ENCODE measurements at regions not wholly inside any gene's neighbourhood (a gene's known extent, or its start where the extent isn't known, plus 50 kb on each side); places are given as distances from the start of the nearest gene placed in this dataset.

GRCh38 chrX:46294234-46294633 lies 251.0 kb downstream of the ZNF674 start:
- H3K4me1 ChIP-seq (replicated peaks in 1 of 2; ENCODE audit: control insufficient read depth in 2 of 2, insufficient read depth in 2 of 2, low read length in 2 of 2) = no peaks in the 10 kb centered on the region
- H3K27me3 ChIP-seq (ENCODE audit: control insufficient read depth in 2 of 2, insufficient read depth in 2 of 2, low read length in 2 of 2) = no peaks in the 10 kb centered on the region
- DNase-seq (ENCODE audit: extremely low read depth in 1 of 4, low spot score in 3 of 4) (no peak), ATAC-seq (no peak), FAIRE-seq (no peak)
- H3K4me2 ChIP-seq (ENCODE audit: insufficient read depth, low read length) = no peak overlapping the region
- no peaks in the 10 kb centered on the region for H3K79me2 ChIP-seq (ENCODE audit: control insufficient read depth, insufficient read depth, low read length)
- H3K9me1 ChIP-seq (ENCODE audit: control insufficient read depth, insufficient read depth, low read length) = no peaks in the 10 kb centered on the region
- no peak overlapping the region for H3K9ac ChIP-seq (ENCODE audit: insufficient read depth in 1 of 2, low read depth in 2 of 2, low read length in 2 of 2)
- no peaks in the 10 kb centered on the region for H3K36me3 ChIP-seq (ENCODE audit: control insufficient read depth, insufficient read depth, low read length)
- ChIA-PET POLR2A (no interaction called here), CTCF (ENCODE audit: low intra/inter-chr PET ratio) (no interaction called here)
- H3K9me3 ChIP-seq (replicated peaks; ENCODE audit: control insufficient read depth, insufficient read depth, low read depth, low read length) = no peaks in the 10 kb centered on the region
- no peak overlapping the region for H3K4me3 ChIP-seq
- no peak overlapping the region for H2AFZ ChIP-seq (ENCODE audit: low read depth, low read length)
- TF ChIP-seq DDX20 (tag; IDR thresholded peaks at IDR 0.05; ENCODE audit: low read depth) = no peak
- TF ChIP-seq CLOCK (CRISPR knock-in tag; IDR thresholded peaks at IDR 0.05; ENCODE audit: borderline replicate concordance) = no peak
- no peak for TF ChIP-seq FOXK1 (CRISPR knock-in tag; IDR thresholded peaks at IDR 0.05; ENCODE audit: borderline replicate concordance)
- no peak for TF ChIP-seq HES1 (IDR thresholded peaks at IDR 0.05; ENCODE audit: low read depth)
- no peak for TF ChIP-seq NR3C1 (CRISPR knock-in tag; IDR thresholded peaks at IDR 0.05)
- TF ChIP-seq RBM25 (IDR thresholded peaks at IDR 0.05; ENCODE audit: low read depth, low read length, severe bottlenecking) = no peak
- TF ChIP-seq ZKSCAN8 (CRISPR knock-in tag; IDR thresholded peaks at IDR 0.05) = no peak
- no peak for TF ChIP-seq AFF1 (IDR thresholded peaks at IDR 0.05; ENCODE audit: low read depth in 1 of 2, partially characterized antibody in 2 of 2)
- no peak for TF ChIP-seq FIP1L1 (IDR thresholded peaks at IDR 0.05; ENCODE audit: low read depth, low read length, poor library complexity, severe bottlenecking)
- TF ChIP-seq PTRF (tag; IDR thresholded peaks at IDR 0.05) = no peak
- no peak overlapping the region for H3K27ac ChIP-seq (ENCODE audit: extremely low read depth, low read depth, low read length)
- no TSS peak for BruUV-seq (replicated peaks)
- intact Hi-C loops (cut with micrococcal nuclease) = no loop called here
- in situ Hi-C loops (cut with MboI) = no loop called here
- no peaks in the 10 kb centered on the region for H4K20me1 ChIP-seq (replicated peaks; ENCODE audit: control insufficient read depth, insufficient read depth, low read length)
